Skeletal muscle tissue (tissue), 3 donors: ENCODE measurements at regions not wholly inside any gene's neighbourhood (a gene's known extent, or its start where the extent isn't known, plus 50 kb on each side); places are given as distances from the start of the nearest gene placed in this dataset.

Experiments
- H3K27ac ChIP-seq: one replicate; pipeline ENCODE4 v1.7.0; 2013; ENCODE audit warnings: mild to moderate bottlenecking, low read depth, low read length, inconsistent platforms
- H3K27me3 ChIP-seq, 3 donors: one replicate each; pipeline ENCODE4 v1.7.0; 2013; ENCODE audit warnings: low read length in 3 of 3; ENCODE audit not compliant: control insufficient read depth in 3 of 3, insufficient read depth in 3 of 3
- H3K36me3 ChIP-seq, 3 donors: one replicate each; pipeline ENCODE4 v1.7.0; 2013; ENCODE audit warnings: low read length in 3 of 3; ENCODE audit not compliant: control insufficient read depth in 3 of 3, insufficient read depth in 3 of 3
- H3K4me1 ChIP-seq, 3 donors: one replicate each; pipeline ENCODE4 v1.7.0; 2013; ENCODE audit warnings: low read length in 3 of 3, mild to moderate bottlenecking in 3 of 3; ENCODE audit not compliant: control insufficient read depth in 3 of 3, insufficient read depth in 3 of 3
- H3K4me3 ChIP-seq, 3 donors: one replicate each; pipeline ENCODE4 v1.7.0; 2013; ENCODE audit warnings: low read length in 3 of 3
- H3K9ac ChIP-seq, 3 donors: one replicate each; pipeline ENCODE4 v1.7.0; 2013; ENCODE audit warnings: low read length in 3 of 3, mild to moderate bottlenecking in 3 of 3, moderate library complexity in 2 of 3, low read depth in 1 of 3
- H3K9me3 ChIP-seq, 3 donors: one replicate each; pipeline ENCODE4 v1.7.0; 2013; ENCODE audit warnings: low read length in 3 of 3; ENCODE audit not compliant: control insufficient read depth in 3 of 3
- donor health status: Osteomylitis.

DNA sequence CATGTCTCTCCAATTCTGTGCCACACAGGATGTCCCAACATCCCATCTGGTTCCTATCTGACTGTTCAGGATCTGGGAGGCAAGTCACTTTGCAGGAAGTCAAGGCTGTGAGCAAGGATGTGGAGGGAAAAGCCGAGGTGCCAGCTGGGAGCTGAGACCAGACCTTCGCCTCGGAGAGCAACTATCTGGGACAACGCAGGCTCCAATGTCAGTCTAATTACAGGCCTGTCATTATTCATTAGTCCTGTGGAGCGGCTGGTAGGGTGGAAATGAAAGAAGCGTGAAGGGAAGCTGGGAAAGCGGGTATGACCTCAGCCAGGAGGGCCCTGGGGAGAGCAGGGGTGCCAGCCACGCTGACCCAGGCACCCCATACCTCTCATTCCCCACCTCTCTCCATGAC, 147.3 kb downstream of the UNC5CL start:
- H3K4me3 ChIP-seq, result no peak overlapping the region
- H3K27ac ChIP-seq, result no peak overlapping the region
- no peak overlapping the region for H3K9ac ChIP-seq
- no peaks in the 10 kb centered on the region for H3K9me3 ChIP-seq
- no peaks in the 10 kb centered on the region for H3K36me3 ChIP-seq
- peaks cover 16 to 23% (median 20%) of the 10 kb centered on the region in 3 donors for H3K4me1 ChIP-seq
- H3K27me3 ChIP-seq, result no peaks in the 10 kb centered on the region

DNA sequence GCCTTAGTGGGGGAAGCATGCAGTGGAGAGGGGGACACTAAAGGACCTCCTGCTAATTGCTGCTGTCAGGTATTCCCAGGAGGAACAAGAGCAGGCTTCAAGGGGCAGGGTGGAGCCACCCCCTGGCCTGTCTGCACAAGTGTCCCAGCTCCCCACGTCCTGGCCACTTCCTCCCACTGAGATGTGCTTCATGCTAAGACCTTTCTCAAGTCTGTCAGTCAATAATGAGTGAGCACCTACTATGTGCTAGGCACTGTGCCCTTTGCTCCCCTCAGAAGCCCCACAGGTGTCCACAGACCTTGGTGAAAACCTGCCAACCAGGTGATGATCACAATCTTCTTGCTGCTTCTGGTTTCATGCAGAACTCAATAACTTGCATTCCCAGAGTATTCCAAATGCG, 147.9 kb downstream of the UNC5CL start:
- Histone ChIP-seq H3K9ac (no peak overlapping the region), H3K4me3 (no peak overlapping the region), H3K36me3 (no peaks in the 10 kb centered on the region), H3K27ac (no peak overlapping the region), H3K27me3 (no peaks in the 10 kb centered on the region), H3K4me1 (peaks cover 16 to 23% (median 20%) of the 10 kb centered on the region in 3 donors), H3K9me3 (no peaks in the 10 kb centered on the region)

DNA sequence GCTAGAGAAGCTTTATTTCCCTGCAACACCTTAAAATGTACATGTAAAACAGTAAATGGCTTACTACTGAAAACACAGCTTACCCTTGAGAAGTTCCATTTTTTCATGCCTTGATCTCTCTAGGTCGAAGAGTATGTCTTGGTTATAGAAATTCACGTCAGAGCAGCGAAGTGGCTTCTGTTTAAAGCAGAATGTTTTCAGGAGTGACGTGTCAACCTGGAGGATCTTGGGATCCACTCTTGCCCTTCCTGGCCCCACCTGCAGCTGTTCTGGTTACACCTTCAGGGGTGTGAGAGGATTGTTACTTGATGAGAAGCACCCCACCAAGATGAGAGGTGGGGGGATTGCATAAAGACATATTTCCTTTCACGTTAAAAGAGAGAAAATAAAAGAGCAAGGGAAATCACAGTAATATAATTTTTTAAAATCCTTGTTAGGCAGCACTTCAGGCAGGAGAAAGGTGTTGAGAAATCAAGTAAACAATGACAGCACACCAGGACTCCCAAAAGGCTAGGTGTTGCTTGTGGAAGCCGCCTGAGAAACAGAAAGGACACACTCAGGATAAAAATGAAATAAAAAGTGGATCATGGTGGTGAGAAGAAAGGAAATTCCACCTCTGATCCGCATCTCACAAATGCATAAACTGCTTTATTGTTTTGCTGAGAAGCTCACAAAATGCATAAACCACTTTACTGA, 149.7 kb downstream of the UNC5CL start:
- Histone ChIP-seq H3K36me3 (no peaks in the 10 kb centered on the region), H3K27me3 (no peaks in the 10 kb centered on the region), H3K4me3 (no peak overlapping the region), H3K27ac (no peak overlapping the region), H3K4me1 (peaks cover 13 to 23% (median 17%) of the 10 kb centered on the region in 3 donors), H3K9ac (peak overlapping the region in 1 of 3 donors; percentile 46), H3K9me3 (no peaks in the 10 kb centered on the region)

DNA sequence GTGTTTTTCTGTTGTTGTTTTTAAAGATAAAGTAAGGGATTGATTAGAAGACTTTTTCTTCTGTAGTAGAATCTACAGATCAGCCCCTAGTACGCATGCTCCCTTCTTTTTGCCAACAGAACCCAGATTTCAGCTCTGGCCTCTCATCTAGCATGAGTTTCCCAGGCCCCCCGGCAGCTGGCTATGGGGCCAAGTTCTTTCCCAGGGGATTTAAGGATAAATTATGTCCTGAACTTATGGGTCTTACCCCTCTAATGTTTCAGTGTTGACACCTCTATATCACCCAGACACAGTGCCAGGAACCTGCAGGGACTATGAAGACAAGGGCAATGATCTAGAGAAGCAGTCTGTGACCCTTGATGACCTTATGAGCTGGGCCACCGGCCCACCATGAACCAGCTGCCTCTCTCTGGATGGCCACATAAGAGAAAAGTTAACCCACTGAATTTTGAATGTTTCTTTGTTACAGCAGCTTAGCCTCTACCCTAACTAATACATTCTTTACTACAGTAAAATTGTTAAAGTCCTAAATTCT, 150.5 kb downstream of the UNC5CL start:
- Histone ChIP-seq H3K27ac (no peak overlapping the region), H3K9me3 (no peaks in the 10 kb centered on the region)

DNA sequence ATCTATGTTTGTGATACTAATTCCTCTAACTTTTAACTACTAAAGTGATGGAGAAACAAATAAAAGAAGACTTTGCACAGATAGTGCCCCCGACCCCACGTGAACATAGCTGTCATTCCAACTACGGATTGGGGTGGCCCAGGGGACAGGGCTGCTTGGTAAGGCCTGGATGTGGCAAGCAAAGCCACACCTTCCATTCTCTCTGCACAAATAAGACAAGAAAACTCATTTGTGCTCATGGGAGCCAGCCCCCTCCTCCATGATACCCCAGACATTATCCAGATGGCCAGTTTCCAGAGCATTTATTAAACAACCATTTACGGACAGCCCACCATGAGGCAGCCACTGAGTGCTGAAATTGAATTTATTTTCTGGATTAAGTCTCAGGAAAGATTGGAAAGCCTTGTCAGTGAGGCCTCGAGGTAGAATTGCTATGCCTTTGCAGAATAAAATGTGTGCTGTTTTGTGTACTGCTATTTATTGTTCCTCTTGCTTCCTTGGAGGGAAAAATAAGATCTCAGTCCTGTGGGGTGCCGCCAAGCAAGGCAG, 151.2 kb downstream of the UNC5CL start:
- peaks cover 13 to 23% (median 17%) of the 10 kb centered on the region in 3 donors for H3K4me1 ChIP-seq

More for the DNA sequence above, 150.5 kb downstream of the UNC5CL start:
- H3K4me3 ChIP-seq, result no peak overlapping the region
- no peaks in the 10 kb centered on the region for H3K36me3 ChIP-seq
- no peaks in the 10 kb centered on the region for H3K27me3 ChIP-seq
- H3K9ac ChIP-seq, result peak overlapping the region in 1 of 3 donors; percentile 33
- H3K4me1 ChIP-seq, result peaks cover 13 to 23% (median 17%) of the 10 kb centered on the region in 3 donors

DNA sequence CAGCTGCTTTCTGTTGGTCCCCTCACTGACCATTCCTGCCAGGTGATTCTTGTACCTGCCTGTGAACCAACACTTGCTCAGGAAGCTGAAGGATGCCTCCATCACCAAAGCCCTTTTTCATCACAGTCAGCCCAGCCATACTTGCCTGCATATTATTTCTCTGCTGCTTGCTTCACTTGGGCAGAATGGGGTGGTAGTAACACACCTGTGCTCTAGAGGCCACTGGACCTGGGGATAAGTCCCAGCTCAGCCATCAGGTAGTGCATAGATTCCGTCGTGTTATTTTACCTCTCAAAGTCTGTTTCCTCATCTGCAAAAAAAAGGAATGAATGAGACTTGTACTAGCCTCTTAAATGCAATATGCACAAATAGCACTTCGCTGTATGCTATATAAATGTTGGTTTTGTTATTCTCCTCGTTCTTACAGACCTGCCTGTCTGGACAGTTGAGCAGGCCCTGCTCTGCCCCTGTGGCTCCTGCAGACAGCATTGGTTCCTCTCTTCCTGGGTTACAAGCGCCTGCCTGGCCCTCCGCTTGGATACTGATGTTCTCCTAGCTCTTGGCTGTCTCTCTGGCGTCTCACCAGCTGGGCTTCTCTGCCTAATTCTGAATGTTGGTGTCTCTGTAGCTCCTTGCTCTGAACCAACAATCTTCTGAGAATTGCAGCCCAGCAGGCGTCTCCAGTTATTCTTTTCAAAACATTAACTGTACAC, 151.8 kb downstream of the UNC5CL start:
- no peak overlapping the region for H3K9ac ChIP-seq
- no peaks in the 10 kb centered on the region for H3K9me3 ChIP-seq
- H3K4me3 ChIP-seq, result no peak overlapping the region
- H3K27ac ChIP-seq, result no peak overlapping the region
- H3K27me3 ChIP-seq, result no peaks in the 10 kb centered on the region
- H3K4me1 ChIP-seq, result peaks cover 13 to 23% (median 17%) of the 10 kb centered on the region in 3 donors
- H3K36me3 ChIP-seq, result no peaks in the 10 kb centered on the region

More for the DNA sequence above, 151.2 kb downstream of the UNC5CL start:
- no peaks in the 10 kb centered on the region for H3K27me3 ChIP-seq
- no peak overlapping the region for H3K27ac ChIP-seq
- H3K9me3 ChIP-seq, result no peaks in the 10 kb centered on the region
- no peak overlapping the region for H3K4me3 ChIP-seq
- no peaks in the 10 kb centered on the region for H3K36me3 ChIP-seq
- peak overlapping the region in 1 of 3 donors; percentile 34 for H3K9ac ChIP-seq

DNA sequence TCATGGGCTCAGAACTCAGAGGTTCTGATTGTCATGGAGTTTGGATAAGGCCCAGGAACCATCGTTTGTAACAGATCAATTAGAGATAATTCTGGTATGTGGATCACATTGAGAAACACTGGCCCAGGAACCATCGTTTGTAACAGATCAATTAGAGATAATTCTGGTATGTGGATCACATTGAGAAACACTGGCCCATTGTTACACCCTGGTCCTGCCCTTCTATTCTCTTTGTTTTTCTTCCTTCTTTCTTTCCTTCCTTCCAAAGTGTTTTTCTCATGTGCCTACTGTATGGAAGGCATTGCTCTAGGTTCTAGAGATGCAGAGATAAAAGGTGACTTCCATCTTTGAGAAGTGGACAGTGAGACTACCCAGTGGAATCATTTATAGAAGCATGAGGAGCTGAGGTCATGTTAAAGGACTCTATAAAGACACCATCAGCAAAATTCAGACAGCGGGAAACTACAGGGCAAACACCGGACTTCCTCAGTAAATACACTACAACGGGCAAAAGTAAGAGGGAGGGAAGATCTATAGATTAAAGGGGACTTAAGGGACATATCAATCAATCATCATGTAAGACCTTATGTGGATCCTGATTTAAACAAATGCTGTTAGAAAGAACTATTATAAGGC, 153.8 kb downstream of the UNC5CL start:
- H3K27me3 ChIP-seq, result no peaks in the 10 kb centered on the region
- H3K9me3 ChIP-seq, result no peaks in the 10 kb centered on the region
- no peaks in the 10 kb centered on the region for H3K36me3 ChIP-seq
- no peak overlapping the region for H3K9ac ChIP-seq
- H3K4me1 ChIP-seq, result peaks cover 13 to 23% (median 17%) of the 10 kb centered on the region in 3 donors
- H3K27ac ChIP-seq, result no peak overlapping the region
- H3K4me3 ChIP-seq, result no peak overlapping the region

DNA sequence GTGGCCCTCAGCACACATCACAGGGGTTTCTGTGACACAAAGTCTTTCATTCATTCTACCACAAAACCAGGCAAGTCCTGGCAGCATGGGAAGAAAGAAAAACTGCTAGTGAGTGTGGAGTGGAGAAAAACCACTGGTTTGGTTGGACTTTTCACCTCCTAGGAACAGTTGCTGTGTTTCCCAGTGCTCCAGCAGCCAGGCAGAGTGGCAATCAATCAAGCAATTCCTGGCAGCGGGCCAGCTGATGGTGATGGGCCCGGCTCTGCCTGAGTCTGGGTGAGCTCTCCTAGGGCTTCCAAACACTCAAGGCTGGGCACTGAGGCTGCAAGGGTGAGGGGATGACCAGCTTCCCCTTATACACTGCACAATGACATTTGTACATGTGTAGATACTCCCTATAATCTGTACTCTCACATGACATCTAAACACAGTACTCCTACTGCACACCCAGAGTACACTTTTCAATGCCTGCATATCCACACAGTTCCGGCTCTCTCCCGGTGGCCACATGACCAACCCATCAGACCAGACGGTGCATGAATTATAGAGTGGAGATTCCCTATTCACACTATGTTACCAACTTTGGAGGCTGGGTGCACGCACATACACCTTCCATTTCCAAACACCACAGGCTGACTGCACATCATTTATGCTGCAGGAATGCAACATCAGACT, 156.6 kb downstream of the UNC5CL start:
- H3K9me3 ChIP-seq, result no peaks in the 10 kb centered on the region
- H3K9ac ChIP-seq, result no peak overlapping the region
- peaks cover 0 to 6% (median 6%) of the 10 kb centered on the region in 3 donors for H3K4me1 ChIP-seq
- H3K27ac ChIP-seq, result no peak overlapping the region
- no peak overlapping the region for H3K4me3 ChIP-seq
- no peaks in the 10 kb centered on the region for H3K27me3 ChIP-seq
- no peaks in the 10 kb centered on the region for H3K36me3 ChIP-seq

DNA sequence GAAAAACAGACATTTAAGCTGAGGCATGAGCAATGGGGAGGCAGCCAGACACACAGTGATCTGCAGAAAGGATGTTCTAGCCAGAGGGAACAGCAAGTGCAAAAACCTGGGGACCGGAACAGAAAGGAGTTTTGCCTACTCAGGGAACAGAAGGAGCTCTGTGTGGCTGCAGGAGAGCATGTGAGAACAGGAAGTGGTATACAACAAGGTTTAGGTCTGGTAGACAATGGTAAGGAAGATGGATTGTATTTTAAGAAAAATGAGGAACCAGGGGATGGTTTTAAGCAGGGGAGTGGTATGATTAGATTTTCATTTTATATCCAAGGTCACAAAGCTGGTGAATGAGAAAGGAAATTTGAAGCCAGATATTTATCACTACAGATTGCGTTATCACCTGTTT, 157.5 kb downstream of the UNC5CL start:
- H3K4me3 ChIP-seq, result no peak overlapping the region
- H3K9ac ChIP-seq, result no peak overlapping the region
- H3K36me3 ChIP-seq, result no peaks in the 10 kb centered on the region
- H3K9me3 ChIP-seq, result no peaks in the 10 kb centered on the region
- H3K27ac ChIP-seq, result no peak overlapping the region
- H3K4me1 ChIP-seq, result no peaks in the 10 kb centered on the region
- peaks cover 0 to 4% (median 3%) of the 10 kb centered on the region in 3 donors for H3K27me3 ChIP-seq
